HUDEP-2 (cell line): ENCODE measurements at regions not wholly inside any gene's neighbourhood (a gene's known extent, or its start where the extent isn't known, plus 50 kb on each side); places are given as distances from the start of the nearest gene placed in this dataset.
"Not testable (repeated sequence)": the region's sequence is repeated elsewhere in the genome, so short reads cannot be mapped to it uniquely, and the experiment has no call there.

ENCODE experiments used
- DNase-seq, 76 experiments: peaks; one replicate each; lab custom pipeline; 2025; ENCODE audit not compliant: unreplicated experiment in 76 of 76; lab: John Stamatoyannopoulos, UW

DNA sequence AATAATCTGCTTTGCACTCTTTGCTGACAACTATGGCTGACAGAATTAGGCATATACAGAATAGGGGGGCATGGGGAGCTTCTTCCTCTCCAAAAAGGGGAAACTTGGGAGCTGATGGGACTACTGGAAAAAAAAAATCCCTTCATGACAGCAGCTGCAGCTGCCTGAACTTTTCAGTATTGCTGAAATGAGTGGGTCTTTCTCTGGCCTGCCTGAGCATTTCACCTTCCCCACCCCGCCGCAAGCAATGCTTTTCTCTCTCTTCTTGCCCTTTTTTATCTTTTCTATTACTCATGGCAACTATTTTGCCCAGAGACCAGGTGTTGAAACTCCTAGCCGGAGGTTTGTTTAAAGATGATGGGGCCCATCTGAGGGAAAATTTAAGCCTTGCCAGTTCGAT, 244.9 kb downstream of the SEMA3D start:
- no peak for DNase-seq

DNA sequence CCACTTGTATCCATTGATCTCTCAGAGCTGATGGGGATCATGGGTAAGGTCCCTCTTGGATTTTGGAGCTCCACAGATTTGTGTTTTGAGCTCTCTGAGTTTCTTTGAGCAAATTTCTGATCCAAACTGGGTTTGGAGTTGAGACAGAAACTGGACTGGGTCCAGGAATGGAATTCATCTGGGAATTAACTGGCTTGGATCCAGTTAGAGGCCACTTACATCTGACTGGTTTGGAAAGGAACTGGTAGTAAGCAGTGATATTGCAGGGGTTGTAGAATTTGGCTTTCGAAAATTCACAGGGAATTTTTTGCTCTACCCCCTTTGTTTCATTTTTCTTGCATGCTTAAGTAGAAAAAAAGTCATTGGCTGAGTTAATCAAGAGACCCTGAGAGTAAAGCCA, 245.6 kb downstream of the SEMA3D start:
- DNase-seq, result no peak

DNA sequence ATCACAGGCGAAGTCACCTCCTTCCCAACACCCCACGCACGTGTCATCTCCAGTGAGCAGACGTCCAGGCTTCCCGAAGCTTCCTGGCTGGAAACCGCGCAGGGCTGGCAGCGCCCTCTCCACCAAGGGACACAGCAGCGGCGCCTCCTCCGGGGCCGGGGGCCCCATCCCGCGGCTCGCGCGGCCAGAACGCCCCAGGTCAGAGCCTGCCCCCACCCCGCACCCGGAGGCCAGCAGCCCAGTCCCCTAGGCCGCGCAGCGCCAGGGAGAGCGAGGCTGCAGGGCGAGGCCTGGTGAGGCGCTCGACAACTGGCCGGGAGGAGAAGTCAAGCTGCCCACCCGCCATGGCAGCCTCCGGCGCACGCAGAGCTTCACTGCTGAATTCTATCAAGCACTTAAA, 247.0 kb downstream of the SEMA3D start:
- DNase-seq, result no peak

DNA sequence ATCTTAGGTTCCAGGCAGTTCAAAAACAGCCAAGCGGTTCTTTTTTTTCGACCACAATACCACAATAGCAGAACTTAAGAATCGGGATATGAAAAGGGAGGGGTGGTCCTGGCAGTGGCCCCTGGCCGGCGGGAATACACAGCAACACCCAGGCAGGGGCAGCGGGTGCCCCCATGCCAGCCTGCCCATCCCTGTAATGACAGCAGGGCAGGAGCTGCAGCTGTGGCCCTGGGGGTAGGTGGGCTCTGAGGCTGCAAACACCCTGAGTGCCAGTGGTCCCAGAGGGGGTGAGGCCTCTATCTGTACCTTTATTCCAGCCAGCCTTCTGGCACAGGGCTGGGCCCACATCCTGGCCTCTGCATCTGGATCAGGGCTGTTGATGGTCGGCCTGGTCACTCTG, 247.4 kb downstream of the SEMA3D start:
- no peak for DNase-seq

DNA sequence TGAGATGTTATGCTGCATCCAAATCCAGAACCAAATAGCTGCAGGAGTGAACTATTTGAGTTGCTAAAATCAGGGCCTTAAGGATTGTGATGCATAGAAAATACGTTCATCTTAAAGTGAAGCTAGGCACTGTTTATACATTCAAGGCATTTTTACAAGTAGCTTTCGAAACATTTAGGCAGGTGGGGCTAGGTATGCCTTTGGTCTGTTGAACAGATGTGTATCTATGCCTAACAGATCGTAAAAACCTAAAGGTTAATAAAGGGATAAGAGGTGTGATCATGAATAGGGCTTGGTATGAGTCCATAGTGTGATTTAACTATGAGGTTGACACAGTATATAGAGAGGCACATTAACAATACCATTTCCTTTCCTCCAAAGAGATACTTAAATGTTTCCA, 262.5 kb downstream of the SEMA3D start:
- DNase-seq, result no peak

DNA sequence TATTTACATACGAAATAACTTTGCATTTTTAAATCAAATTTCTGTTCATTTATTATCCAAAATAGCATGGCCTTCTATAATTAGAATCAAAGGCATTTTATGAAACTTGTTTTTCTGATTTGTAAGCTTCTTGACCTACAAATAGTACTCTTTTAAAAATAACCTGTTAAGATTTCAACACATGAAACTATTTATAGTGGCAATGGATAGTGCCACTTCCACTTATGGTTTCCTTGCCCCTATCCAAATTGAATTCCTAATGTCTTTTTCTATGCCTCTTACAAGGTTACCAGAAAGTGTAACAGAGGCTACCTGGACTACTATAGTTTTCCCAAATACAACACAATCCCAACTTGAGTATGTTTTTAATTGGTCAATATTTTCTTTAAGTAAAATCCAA, 263.5 kb downstream of the SEMA3D start:
- DNase-seq, result no peak

DNA sequence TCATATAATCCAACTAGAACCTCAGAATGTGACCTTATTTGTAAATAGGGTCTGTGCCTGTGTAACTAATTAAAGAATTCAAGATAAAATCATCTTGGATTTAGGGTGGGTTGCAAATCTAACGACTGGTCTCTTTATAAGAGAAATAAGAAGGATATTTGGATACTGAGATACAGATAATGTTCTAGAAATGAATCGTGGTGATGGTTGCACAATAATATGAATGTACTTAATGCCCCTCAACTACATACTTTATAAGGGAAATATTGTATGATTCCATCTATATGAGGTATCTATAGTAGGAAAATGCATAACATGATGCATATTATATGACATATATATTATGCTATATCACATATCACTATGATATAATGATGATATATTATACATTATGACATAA, 265.7 kb downstream of the SEMA3D start:
- DNase-seq, result no peak

DNA sequence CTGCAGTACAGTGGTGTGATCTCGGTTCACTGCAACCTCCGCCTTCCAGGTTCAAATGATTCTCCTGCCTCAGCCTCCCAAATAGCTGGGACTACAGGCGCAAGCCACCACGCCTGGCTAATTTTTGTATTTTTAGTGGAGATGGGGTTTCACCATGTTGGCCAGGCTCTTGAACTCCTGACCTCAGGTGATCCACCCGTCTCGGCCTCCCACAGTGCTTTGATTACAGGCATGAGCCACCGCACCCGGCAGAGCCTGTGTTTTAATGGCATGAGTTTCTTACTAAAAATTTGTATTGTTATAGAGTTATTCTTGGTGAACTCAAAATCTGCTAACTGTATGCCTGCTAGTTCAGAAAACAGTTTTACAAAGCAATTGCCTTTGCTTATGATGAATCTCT, 269.9 kb downstream of the SEMA3D start:
- not testable (repeated sequence) for DNase-seq

DNA sequence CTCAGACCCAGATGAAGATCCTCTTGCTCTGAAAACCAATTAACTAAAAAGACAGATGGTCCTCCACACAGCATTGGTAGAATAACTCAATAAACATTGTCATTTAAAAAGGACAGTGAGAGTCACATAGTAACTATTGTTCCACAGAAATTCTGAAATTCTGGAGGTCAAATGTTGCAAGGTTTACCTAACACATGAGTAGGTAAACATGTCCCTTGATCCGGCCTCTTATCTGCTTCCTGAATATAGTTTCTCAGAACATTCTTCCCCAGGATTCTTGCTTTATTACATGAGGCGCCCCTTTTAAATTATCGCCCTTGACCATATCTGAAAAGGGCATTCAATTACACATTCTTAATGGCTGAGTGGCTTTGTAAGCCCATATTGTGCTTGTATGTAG, 270.7 kb downstream of the SEMA3D start:
- DNase-seq, result no peak

DNA sequence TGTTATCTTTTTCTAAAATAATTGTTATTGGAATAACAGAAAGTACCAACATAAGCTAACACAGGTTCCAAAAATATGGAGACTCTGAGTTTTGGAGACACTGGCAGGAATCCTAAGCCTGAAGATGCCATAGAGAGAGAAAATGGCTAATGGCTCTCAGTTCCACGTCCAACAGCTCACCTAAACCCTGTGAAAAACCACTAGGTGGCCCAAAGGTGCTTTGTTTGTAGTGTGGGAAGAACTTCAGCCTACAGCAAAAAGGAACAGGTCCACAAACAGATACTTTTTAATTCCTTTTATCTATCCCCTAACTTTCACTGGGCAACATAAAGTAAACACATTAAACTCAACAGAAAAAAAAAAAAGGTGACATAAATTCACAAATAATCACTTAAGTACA, 272.3 kb downstream of the SEMA3D start:
- peak in 1 of 76 experiments; percentile 1 for DNase-seq

DNA sequence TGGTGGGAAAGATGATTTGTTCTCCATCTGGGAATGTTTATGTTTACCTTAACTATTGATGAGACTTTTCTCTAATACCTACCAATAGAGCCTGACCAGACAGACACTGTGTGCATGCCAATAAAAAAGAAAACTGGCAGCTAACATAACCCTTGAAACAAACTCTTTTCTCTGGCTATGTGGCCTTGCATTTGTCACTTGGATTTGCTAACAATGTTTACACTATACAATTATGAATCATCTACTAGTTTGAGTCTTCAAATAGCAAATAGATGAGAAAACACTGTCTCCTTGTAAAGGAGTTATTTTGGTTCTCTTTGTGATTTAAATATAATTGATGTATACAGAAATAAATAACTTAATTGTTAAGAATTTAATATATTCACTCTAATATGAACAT, 273.1 kb downstream of the SEMA3D start:
- DNase-seq, result no peak

DNA sequence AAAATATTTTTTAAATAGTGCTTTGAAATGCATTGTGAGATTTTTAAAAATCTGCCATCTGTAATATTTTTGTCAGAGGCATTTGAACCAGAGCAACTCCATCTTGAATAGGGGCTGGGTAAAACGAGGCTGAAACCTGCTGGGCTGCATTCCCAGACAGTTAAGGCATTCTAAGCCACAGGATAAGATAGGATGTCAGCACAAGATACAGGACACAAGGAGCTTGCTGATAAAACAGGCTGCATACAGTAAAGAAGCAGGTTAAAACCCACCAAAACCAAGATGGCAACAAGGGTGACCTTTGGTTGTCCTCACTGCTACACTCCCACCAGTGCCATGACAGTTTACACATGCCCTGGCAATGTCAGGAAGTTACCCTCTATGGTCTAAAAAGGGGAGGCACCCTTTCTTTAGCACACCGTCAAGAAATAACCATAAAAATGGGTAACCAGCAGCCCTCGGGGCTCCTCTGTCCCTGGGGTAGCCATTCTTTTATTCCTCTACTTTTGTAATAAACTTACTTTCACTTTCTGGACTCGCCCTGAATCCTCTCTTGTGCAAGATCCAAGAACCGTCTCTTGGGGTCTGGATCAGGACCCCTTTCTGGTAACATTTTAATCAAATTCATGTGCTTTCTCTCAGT, 273.7 kb downstream of the SEMA3D start:
- DNase-seq, result no peak

DNA sequence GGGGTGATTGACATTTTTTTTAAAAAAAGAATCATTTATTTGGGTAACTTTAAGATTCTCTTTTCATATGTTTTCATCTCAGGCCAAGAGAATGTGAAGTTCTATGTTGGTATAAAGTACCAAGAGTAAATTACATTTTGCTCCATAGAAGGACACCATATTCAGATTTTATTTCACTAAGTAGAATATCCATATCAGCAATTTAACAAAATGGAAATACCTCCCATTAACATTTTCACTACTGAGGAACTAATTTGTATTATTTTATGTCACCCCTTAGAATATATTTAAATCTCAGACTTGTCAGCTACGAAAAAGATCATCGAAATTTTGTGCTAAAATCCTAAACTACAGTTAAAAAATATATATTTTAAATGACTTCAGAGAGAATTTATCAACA, 274.3 kb downstream of the SEMA3D start:
- no peak for DNase-seq

DNA sequence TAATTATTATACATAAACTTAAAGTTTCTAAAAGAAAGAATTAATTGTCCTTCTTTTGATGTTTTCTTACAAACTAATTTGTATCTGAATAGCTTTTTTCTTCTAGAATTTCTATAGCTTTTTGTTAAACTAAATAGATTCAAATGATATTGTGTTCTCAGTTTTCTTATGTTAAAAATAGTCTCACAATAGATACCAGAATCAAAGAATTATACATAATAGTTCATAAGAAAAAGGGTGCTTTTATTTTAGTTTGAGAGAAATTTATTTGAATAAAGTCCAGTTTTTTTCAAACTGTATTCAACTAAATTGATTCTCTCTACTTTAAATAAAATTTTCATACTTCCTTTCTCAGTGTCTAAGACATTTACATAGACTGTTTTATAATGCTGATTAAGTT, 274.8 kb downstream of the SEMA3D start:
- no peak for DNase-seq

DNA sequence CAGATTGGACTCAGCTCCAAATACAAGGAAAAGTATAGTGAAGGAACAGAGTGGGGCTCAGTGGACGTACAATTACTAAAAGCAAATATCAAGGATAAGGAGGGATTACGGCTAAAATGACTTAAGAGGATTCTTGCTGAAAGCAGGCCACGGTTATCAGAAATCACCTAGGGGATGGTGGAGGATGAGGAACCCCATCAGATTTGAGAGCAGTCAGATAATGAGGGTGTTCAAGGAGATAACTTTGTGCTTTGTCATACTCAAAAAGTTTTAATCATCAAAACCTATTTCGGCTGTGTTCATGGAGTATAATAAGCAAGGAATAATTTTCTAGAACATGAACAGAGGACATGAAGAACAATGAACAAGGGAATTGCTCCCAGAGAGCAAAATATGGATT, 275.8 kb downstream of the SEMA3D start:
- DNase-seq, result no peak

DNA sequence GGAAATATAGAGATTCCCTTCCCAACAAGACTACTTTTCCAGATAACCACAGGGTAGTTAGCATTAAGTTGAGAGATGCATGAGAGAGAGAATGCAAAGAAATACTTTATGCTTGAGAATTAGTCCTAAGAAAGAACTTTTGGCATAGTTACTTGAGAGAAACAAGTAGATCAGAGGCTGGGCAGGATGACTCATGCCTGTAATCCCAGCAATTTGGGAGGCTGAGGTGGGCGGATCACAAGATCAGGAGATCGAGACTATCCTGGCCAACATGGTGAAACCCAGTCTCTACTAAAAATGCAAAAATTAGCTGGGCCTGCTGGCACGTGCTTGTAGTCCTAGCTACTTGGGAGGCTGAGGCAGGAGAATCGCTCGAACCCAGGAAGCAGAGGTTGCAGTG, 276.5 kb downstream of the SEMA3D start:
- not testable (repeated sequence) for DNase-seq

DNA sequence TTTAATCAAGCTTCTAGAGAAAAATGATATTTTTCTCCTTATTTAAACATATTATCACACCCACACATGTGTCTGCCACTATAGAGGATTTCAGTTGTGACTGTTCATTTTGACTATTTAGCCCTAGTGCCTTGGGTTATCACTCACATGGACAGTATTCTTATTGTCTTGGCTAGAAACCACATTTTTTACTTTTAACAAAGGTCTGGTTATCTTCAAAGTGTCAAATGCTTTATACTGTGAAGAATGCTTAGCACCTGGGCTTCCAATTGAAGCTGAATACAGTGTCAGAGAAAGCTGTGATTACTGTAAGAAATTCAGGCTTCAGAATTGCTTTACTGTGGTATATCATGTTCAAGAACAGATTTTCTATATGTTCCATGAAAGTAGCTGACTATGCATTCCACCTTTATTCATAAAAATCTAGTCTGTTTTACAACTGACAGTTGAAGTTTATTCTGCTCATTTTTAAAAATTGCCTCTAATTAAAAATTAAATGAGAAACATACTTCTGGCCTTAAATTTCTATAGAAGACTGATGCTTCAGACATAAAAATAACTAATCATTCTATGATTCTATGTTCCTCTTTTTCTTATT, 278.6 kb downstream of the SEMA3D start:
- DNase-seq, result no peak

DNA sequence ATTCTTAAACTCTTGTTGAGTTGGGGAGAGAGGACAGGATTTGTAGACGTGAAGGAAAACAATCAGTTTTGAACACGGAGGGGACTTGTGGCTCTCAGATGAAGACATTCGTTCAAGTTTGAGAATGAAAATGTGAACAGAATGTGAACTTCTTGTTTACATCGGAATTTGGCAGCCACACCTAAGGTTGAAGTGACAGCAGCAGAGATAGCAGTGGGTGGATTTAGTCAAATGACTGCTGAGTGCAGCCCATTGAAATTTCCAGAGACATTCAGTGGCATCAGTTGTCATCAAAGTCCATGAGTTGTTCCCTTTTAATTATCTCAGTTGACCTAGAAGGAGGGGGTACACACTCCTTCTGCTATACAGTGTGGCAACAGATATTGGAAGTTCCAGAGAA, 280.0 kb downstream of the SEMA3D start:
- no peak for DNase-seq

DNA sequence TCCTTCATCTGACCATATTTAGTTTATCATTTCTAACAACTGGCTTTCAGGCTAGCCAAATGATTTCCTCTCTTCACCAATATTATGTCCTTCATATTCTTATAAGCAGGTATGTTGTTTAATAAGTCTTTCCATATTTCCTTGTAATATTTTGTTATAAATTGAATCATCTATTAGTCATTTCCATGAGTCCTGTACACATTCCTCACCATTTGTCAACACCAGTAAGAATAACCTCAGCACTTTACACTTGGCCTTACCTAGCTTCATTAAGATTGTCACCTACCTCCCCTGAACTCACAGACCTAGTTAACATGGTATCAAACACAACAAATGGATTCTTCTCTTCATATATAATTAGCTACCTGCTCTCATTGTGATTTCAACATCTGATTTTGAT, 282.3 kb downstream of the SEMA3D start:
- DNase-seq, result no peak

DNA sequence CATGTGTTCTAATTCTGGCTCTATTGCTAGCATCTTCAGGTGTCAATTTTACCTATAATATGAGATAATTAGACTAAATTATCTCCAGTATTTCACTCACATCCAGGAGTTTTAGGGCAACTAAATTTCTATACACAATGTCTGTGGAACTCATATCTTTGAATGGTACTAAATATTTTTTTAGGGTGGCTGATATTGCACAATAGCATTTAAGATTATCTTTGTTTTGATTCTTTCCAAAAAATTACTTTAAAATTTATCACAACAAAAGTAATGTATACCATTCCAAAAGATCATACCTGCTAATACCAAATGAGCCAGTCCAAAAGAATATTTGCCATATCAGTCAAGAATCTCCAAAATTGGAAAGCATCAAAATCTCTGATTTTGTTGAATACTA, 285.5 kb downstream of the SEMA3D start:
- DNase-seq, result no peak

DNA sequence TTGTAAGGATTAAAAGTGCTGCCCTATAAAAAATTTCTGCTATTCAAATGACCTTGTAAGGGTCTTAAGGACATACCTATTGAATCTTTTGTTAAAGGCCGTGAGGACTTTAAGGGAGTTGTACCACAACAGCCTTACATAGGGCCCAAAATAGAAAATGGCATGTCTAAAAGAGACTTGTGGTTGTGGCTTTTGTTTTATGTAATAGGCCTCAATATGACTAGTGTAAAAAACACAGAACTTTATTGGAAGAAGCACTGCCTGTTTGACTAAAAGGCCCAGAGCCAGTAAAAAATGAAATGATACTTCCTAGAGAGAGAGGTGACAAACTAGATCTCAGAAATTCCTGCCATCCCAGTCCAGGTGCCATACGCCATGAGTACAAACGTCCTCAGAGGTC, 286.6 kb downstream of the SEMA3D start:
- no peak for DNase-seq

DNA sequence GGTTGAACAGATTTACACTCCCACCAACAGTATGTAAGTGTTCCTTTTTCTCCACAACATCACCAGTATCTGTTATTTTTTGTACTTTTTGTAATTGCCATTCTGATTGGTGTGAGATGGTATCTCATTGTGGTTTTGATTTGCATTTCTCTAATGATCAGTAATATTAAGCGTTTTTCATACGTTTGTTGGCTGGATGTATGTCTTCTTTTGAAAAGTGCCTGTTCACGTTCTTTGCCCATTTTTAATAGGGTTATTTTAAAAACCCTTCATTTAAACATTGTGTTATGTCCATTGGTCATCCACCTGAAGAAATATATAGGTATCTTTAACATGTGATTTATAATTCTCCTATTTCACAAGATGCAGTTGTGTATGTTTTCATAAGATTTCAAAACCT, 291.3 kb downstream of the SEMA3D start:
- DNase-seq, result no peak

DNA sequence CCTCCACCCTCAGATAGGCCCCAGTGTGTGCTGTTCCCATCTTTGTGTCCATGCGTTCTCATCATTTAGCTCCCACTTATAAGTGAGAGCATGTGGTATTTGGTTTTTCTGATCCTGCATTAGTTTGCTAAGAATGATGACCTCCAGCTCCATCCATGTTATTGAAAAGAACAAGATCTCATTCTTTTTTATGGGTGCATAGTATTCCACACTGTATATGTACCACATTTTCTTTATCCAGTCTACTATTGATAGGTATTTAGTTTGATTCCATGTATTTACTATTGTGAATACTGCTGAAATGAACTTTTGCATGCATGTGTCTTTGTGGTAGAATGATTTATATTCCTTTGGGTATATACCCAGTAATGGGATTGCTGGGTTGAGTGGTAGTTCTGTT, 303.3 kb downstream of the SEMA3D start:
- DNase-seq, result not testable (repeated sequence)
